ENCODE measurements at regions not wholly inside any gene's neighbourhood (a gene's known extent, or its start where the extent isn't known, plus 50 kb on each side); places are given as distances from the start of the nearest gene placed in this dataset.

DNA sequence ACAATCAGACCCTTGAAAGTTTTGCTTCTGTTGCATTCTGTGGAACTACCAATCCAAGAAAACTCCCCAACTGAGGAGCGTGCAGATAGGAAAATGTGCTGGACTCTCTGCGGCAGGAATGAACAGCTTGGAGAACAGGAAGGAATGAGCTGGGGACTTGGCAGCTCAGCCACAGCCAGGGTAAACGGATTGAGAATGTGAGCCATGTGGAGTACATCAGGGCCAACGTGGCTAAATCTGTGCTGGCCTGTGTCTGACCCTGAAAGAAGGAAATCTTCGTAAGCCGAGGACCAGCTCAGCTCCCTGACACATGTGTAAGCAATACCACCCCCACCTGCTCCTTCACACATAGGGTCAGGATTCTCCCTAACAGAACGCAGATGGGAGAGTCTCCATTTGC, 1023.7 kb downstream of the BCL11A start:
- H3F3A ChIP-seq (ENCODE audit: insufficient read depth, low read length, poor library complexity, severe bottlenecking), result no peaks in the 10 kb centered on the region
- no peaks in the 10 kb centered on the region for H3K36me3 ChIP-seq (ENCODE audit: insufficient read depth, low read length)
- no peaks in the 10 kb centered on the region for H3K9me3 ChIP-seq (ENCODE audit: low read length)
- H3K4me2 ChIP-seq (ENCODE audit: low read length), result no peak overlapping the region
- TF ChIP-seq, protein P1, sequence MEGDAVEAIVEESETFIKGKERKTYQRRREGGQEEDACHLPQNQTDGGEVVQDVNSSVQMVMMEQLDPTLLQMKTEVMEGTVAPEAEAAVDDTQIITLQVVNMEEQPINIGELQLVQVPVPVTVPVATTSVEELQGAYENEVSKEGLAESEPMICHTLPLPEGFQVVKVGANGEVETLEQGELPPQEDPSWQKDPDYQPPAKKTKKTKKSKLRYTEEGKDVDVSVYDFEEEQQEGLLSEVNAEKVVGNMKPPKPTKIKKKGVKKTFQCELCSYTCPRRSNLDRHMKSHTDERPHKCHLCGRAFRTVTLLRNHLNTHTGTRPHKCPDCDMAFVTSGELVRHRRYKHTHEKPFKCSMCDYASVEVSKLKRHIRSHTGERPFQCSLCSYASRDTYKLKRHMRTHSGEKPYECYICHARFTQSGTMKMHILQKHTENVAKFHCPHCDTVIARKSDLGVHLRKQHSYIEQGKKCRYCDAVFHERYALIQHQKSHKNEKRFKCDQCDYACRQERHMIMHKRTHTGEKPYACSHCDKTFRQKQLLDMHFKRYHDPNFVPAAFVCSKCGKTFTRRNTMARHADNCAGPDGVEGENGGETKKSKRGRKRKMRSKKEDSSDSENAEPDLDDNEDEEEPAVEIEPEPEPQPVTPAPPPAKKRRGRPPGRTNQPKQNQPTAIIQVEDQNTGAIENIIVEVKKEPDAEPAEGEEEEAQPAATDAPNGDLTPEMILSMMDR (IDR thresholded peaks at IDR 0.05; ENCODE audit: poor library complexity, severe bottlenecking), result no peak
- no peak for TF ChIP-seq MXI1 (conservative IDR thresholded peaks at IDR 0.05; ENCODE audit: poor library complexity, severe bottlenecking)
- TF ChIP-seq SMC3 (conservative IDR thresholded peaks at IDR 0.05; ENCODE audit: poor library complexity), result no peak
- TF ChIP-seq POLR2AphosphoS5 (IDR thresholded peaks at IDR 0.05), result no peak
- no peak for TF ChIP-seq EZH2 (IDR thresholded peaks at IDR 0.05; ENCODE audit: borderline replicate concordance, insufficient read depth, low read length, poor library complexity, severe bottlenecking)
- TF ChIP-seq TAF1 (IDR thresholded peaks at IDR 0.05; ENCODE audit: low read depth), result no peak
- no peak overlapping the region for H3K4me3 ChIP-seq (ENCODE audit: low read length)
- H3K27ac ChIP-seq (ENCODE audit: low read length), result no peak overlapping the region
- H3K27me3 ChIP-seq (ENCODE audit: insufficient read depth, low read depth, low read length), result no peaks in the 10 kb centered on the region
- H4K20me1 ChIP-seq (ENCODE audit: insufficient read depth), result no peaks in the 10 kb centered on the region
- H2AFZ ChIP-seq (ENCODE audit: low read depth, low read length), result no peak overlapping the region
- H3K79me2 ChIP-seq (replicated peaks; ENCODE audit: insufficient read depth, low read length), result no peaks in the 10 kb centered on the region
- no peaks in the 10 kb centered on the region for H3K9me2 ChIP-seq (ENCODE audit: insufficient read depth, low read length)
- H3K9ac ChIP-seq (ENCODE audit: low read length), result no peak overlapping the region

DNA sequence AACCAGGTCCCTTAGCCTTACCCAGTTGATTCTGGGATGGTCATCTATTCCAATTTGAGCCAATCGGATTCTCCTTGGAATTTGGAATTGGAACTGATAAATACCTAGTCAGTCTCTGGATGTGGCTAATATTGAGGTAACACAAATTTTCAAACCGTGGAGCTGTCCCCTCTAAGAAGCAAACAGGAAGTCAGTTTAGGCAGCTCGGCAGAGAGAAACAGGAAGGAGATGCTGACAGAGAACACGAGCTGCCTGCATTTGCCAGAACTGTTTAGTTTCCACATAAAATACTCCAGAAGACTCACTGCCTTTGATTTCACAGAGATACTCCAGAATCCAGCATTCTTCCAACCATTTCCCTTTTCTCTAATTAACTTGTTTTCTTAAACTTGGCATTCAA, 1024.9 kb downstream of the BCL11A start:
- TF ChIP-seq EZH2 (IDR thresholded peaks at IDR 0.05; ENCODE audit: borderline replicate concordance, insufficient read depth, low read length, poor library complexity, severe bottlenecking) (no peak), POLR2AphosphoS5 (IDR thresholded peaks at IDR 0.05) (no peak), SMC3 (conservative IDR thresholded peaks at IDR 0.05; ENCODE audit: poor library complexity) (no peak), EP300 (conservative IDR thresholded peaks at IDR 0.05; ENCODE audit: poor library complexity, severe bottlenecking) (no peak), RAD21 (conservative IDR thresholded peaks at IDR 0.05) (no peak), TAF1 (IDR thresholded peaks at IDR 0.05; ENCODE audit: low read depth) (no peak), MXI1 (conservative IDR thresholded peaks at IDR 0.05; ENCODE audit: poor library complexity, severe bottlenecking) (no peak)
- TF ChIP-seq, protein P2, sequence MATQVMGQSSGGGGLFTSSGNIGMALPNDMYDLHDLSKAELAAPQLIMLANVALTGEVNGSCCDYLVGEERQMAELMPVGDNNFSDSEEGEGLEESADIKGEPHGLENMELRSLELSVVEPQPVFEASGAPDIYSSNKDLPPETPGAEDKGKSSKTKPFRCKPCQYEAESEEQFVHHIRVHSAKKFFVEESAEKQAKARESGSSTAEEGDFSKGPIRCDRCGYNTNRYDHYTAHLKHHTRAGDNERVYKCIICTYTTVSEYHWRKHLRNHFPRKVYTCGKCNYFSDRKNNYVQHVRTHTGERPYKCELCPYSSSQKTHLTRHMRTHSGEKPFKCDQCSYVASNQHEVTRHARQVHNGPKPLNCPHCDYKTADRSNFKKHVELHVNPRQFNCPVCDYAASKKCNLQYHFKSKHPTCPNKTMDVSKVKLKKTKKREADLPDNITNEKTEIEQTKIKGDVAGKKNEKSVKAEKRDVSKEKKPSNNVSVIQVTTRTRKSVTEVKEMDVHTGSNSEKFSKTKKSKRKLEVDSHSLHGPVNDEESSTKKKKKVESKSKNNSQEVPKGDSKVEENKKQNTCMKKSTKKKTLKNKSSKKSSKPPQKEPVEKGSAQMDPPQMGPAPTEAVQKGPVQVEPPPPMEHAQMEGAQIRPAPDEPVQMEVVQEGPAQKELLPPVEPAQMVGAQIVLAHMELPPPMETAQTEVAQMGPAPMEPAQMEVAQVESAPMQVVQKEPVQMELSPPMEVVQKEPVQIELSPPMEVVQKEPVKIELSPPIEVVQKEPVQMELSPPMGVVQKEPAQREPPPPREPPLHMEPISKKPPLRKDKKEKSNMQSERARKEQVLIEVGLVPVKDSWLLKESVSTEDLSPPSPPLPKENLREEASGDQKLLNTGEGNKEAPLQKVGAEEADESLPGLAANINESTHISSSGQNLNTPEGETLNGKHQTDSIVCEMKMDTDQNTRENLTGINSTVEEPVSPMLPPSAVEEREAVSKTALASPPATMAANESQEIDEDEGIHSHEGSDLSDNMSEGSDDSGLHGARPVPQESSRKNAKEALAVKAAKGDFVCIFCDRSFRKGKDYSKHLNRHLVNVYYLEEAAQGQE (IDR thresholded peaks at IDR 0.05; ENCODE audit: borderline replicate concordance), result no peak
- TF ChIP-seq, protein P1 (IDR thresholded peaks at IDR 0.05; ENCODE audit: poor library complexity, severe bottlenecking), result no peak

More for the DNA sequence above, 1024.9 kb downstream of the BCL11A start:
- Histone ChIP-seq H3K9me3 (ENCODE audit: low read length) (no peaks in the 10 kb centered on the region), H2AFZ (ENCODE audit: low read depth, low read length) (no peak overlapping the region), H3K79me2 (replicated peaks; ENCODE audit: insufficient read depth, low read length) (no peaks in the 10 kb centered on the region), H3K4me3 (ENCODE audit: low read length) (no peak overlapping the region), H3K9ac (ENCODE audit: low read length) (no peak overlapping the region), H3K9me2 (ENCODE audit: insufficient read depth, low read length) (no peaks in the 10 kb centered on the region), H3K27me3 (ENCODE audit: insufficient read depth, low read depth, low read length) (no peaks in the 10 kb centered on the region), H4K20me1 (ENCODE audit: insufficient read depth) (no peaks in the 10 kb centered on the region), H3K4me2 (ENCODE audit: low read length) (no peak overlapping the region), H3F3A (ENCODE audit: insufficient read depth, low read length, poor library complexity, severe bottlenecking) (no peaks in the 10 kb centered on the region), H3K27ac (ENCODE audit: low read length) (no peak overlapping the region), H3K36me3 (ENCODE audit: insufficient read depth, low read length) (no peaks in the 10 kb centered on the region)
